Urinary bladder (tissue), 3 donors: ENCODE measurements at regions not wholly inside any gene's neighbourhood (a gene's known extent, or its start where the extent isn't known, plus 50 kb on each side); places are given as distances from the start of the nearest gene placed in this dataset.

Experiments used
- DNase-seq: peaks from one replicate; pipeline ENCODE4 v3.0.0-alpha.2; 2015; ENCODE audit errors: extremely low spot score
- H3K27ac ChIP-seq: one replicate; pipeline ENCODE4 v1.5.1; 2013; ENCODE audit warnings: low read depth, mild to moderate bottlenecking, moderate library complexity
- H3K36me3 ChIP-seq: one replicate; pipeline ENCODE4 v1.6.1; 2013; ENCODE audit warnings: mild to moderate bottlenecking, moderate library complexity; ENCODE audit not compliant: insufficient read depth
- H3K4me1 ChIP-seq: one replicate; pipeline ENCODE4 v1.6.1; 2013; ENCODE audit warnings: mild to moderate bottlenecking, moderate library complexity; ENCODE audit not compliant: insufficient read depth
- H3K4me3 ChIP-seq: one replicate; pipeline ENCODE4 v1.5.1; 2013; ENCODE audit warnings: low read depth, low read length
- WGBS: extraction: QIAGEN DNeasy Blood & Tissue Kit; methylation state at CpG from one replicate; pipeline ENCODE4 v1.1.7; 2013; 5-methylcytosine and 5-hydroxymethylcytosine counted together
- donor health status: healthy with polysubstance abuse.
- donor health status: healthy.

DNA sequence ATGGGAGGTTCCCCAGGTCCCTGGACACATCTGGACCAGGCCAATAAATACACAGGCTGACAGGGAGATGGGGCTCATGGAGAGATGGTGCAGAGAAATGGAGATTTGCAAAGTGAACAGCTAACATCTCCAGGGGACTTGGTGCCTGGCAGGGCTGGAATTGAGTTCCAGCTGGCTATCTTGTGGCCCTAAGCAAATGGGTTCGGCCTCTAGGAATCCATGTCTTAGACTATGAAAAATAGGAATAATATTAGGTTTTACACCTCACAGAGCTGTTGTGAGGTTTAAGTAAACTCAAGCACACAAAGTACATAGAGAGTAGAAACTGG is 82.9 kb upstream of the SPATA12 start:
- no peak for DNase-seq
- WGBS = 94% methylated on average over 1 of the region's 1 CpG
- Histone ChIP-seq H3K36me3 (no peaks in the 10 kb centered on the region), H3K27ac (no peak overlapping the region), H3K4me1 (peaks cover 1% of the 10 kb centered on the region), H3K4me3 (no peak overlapping the region)

DNA sequence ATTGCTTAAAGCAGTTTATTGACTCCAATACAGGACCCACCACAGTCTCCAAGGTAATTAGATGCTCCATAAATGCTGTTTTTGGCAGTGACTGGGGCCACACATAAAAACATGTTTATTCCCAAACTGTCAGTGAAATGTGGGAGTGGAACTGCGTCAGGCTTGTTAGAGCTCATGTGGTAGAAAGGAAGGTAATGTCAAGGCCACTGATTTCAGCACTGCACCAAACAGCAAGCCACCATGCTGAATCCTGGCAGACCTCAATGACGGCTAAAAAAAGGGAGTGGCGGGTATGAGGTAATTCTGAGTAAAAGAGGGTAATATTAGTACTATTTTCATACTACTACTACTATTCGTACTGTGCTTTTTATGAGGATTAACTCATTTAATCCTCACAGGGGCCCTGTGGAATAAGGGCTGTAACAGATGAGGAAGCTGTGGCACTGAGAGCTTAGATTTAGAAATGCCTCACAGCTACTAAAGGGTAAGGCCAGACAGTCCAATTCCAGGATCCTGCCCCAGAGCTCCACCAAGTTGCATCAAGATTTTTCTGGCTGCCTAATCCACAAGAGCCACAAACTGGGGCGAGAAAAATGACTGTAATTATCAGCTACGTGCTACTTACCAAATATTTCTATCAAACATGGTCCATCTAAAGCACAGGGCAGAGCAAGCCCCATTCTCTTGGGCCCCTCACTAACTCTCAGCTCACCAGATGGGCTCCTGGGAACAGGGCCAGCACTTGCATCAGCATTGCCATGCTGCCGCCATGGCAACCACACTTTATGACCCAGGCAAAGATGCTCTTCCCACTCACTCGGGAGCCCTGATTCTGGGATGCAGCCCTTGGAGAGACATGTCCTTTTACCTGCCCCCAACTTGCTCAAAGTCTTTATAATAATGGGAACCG is 83.6 kb upstream of the SPATA12 start:
- 52% methylated on average over 9 of the region's 9 CpGs for whole genome bisulfite sequencing
- no peak for DNase-seq
- H3K27ac ChIP-seq = peak overlapping the region; percentile 43
- no peaks in the 10 kb centered on the region for H3K36me3 ChIP-seq
- peaks cover 1% of the 10 kb centered on the region for H3K4me1 ChIP-seq
- no peak overlapping the region for H3K4me3 ChIP-seq

DNA sequence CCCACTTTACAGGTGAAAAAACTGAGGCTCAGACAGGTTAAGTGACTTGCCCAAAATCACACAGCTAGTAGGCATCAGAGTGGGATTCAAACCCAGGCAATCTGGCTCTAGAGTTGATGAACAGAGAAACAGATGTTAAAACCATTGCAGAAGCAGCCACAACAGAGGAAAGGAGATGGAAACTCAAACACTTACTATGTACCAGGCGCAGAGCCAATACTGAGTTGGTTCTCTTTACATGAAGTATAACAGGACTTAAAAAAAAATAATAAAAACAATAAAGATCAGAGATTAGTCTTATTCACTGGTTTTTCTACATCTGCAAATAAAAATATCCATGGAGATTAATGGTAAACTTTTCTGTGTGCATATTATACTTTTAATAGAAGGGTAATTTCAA is 84.9 kb upstream of the SPATA12 start:
- no peak overlapping the region for H3K4me3 ChIP-seq
- WGBS = 81% methylated on average over 1 of the region's 1 CpG
- no peaks in the 10 kb centered on the region for H3K4me1 ChIP-seq
- no peaks in the 10 kb centered on the region for H3K36me3 ChIP-seq
- H3K27ac ChIP-seq = no peak overlapping the region
- no peak for DNase-seq

DNA sequence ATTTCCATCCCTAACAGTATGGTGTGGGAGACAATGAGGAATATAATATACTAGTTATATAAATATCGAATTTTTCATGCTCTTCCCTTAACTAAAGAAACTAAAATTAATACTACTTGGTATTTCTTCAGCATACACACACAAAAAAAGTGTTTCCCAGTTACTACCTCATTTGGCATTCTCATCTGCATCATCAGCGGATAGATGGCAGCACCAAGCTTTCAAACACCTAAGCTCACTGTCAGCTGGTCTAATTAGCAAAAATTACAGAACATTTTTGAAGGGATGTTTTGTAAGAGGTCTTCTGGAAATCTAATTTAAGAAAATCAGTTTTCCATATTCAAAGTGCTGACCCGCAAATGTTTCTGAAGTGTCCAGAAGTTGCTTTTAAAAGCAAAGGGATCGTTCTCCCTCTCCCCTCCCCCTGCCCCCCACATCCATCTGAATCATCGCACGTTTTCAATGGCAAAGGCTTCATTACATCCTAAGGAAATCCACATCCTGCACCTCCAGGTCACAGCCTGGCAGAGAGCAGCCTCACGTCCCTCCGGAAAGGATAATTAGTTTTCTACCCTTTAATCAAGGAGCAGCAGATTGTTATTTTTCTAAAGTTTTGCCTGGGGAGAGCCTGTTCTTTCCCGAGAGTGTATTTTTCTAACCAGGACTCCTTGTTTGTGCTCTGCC is 86.1 kb upstream of the SPATA12 start:
- no peaks in the 10 kb centered on the region for H3K36me3 ChIP-seq
- no peak overlapping the region for H3K27ac ChIP-seq
- no peak for DNase-seq
- 81% methylated on average over 9 of the region's 9 CpGs for WGBS
- H3K4me3 ChIP-seq = no peak overlapping the region
- H3K4me1 ChIP-seq = no peaks in the 10 kb centered on the region

DNA sequence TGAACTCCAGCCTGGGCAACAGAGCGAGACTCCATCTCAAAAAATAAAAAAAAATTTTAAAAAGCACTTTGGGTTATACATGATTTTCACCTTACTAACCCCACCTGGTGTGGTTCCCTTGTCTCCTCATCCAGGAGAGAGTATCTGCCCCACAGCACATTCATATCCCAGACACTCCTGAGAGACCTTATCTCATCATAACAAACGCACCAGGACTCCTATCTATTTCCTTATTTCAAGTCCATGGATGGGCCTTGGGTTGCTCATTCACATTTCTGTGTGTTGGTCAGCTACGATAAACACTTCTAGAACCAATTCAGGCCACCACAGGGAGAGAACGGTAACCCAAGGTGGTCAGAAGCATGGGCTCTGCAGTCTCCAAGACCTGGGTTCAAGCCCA is 88.6 kb upstream of the SPATA12 start:
- Histone ChIP-seq H3K27ac (no peak overlapping the region), H3K4me1 (no peaks in the 10 kb centered on the region), H3K36me3 (no peaks in the 10 kb centered on the region), H3K4me3 (no peak overlapping the region)
- no peak for DNase-seq
- 95% methylated on average over 4 of the region's 4 CpGs for WGBS

DNA sequence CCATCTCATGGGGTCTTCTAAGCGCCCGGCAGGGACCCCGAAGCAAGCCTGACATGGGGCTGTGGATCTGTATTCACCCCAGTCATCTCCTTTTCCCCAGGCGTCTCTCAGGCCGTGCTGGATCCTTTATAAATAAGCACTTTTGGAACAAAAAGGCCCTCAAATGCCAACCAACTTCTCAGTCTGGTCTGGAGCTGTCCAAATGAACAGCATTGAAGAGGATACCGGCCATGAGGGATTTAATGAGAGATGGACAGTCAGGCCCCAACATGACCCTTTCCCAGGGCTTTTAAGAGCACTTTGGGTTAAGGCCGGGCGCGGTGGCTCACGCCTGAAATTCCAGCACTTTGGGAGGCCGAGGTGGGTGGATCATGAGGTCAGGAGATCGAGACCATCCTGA is 89.2 kb upstream of the SPATA12 start:
- 94% methylated on average over 12 of the region's 12 CpGs for WGBS
- Histone ChIP-seq H3K4me1 (no peaks in the 10 kb centered on the region), H3K36me3 (no peaks in the 10 kb centered on the region), H3K27ac (no peak overlapping the region), H3K4me3 (no peak overlapping the region)
- DNase-seq = no peak

DNA sequence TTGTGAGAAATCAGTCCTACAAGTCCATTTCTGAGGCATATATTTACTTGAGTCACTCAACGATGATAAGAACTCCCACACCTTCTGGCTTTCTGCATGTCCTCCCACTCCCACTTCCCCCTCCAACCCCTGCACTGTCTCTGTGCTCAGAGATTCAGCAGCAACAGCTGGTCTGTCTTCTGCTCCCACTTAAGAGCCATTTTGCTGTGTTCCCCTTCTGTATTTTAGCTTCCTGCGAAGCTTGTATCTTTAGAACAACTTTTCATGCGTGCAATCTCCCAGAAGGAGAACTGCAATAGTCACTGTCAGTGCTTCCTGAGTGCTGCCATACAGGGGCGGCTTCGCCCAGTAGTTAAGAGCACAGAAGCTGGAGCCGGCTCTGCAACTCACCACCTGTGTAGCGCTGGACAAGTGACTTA is 90.0 kb upstream of the SPATA12 start:
- no peaks in the 10 kb centered on the region for H3K36me3 ChIP-seq
- H3K27ac ChIP-seq = no peak overlapping the region
- H3K4me1 ChIP-seq = no peaks in the 10 kb centered on the region
- no peak overlapping the region for H3K4me3 ChIP-seq
- DNase-seq = no peak
- whole genome bisulfite sequencing = 43% methylated on average over 7 of the region's 7 CpGs

DNA sequence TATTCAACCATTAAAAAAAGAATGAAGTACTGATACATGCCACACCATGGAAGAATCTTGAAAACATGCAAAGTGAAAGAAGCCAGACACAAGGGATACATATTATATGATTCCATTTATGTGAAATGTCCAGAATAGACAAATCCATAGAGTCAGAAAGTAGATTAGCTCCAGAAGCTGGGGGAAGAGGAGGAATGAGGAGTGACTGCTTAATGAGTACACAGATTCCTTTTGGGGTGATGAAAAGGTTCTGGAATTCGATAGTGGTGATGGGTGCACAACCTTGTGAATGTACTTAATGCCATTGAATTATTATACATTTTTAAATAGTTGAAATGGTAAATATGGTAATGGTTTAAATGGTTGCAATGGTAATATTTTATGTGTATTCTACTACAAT is 90.6 kb upstream of the SPATA12 start:
- no peak for DNase-seq
- Histone ChIP-seq H3K27ac (no peak overlapping the region), H3K4me1 (no peaks in the 10 kb centered on the region), H3K4me3 (no peak overlapping the region), H3K36me3 (no peaks in the 10 kb centered on the region)
- 69% methylated on average over 1 of the region's 1 CpG for WGBS

DNA sequence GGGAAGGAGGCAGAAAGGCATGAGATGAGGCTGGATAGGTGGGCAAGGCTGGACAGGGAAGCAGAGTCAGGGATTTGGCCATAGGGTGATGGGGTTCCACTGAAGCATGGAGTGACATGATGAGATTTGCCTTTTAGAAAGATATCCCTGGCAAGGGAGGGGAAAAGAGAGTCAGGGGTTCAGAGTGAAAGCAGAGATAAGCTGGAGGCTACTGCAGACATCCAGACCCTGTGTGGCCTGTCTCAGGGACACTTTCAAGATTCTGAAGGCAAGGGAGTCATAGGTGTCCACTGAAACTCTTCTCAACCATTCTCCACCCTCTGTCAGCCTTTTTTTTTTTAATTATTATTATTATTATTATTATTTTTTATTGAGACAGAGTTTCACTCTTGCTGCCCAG is 94.0 kb upstream of the SPATA12 start:
- Histone ChIP-seq H3K27ac (no peak overlapping the region), H3K4me1 (no peaks in the 10 kb centered on the region), H3K4me3 (no peak overlapping the region), H3K36me3 (no peaks in the 10 kb centered on the region)
- no peak for DNase-seq

DNA sequence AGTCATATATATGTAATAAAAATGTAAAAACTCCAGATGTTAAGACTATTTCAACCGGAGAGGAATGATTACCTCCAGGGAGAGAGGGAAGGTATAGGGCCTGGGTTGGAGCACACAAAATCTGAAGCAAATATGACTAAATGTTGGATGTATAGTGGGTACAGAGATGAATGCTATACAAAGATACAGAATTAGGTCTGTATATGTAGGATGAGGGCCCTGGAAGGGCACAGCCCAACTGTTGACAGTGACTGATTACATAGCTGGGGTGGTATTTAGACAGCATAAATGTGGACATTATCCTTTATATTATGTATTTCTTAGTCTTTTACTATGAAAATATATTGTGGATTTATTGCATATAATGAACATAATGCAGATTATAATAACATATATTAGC is 94.4 kb upstream of the SPATA12 start:
- Histone ChIP-seq H3K4me1 (no peaks in the 10 kb centered on the region), H3K36me3 (no peaks in the 10 kb centered on the region), H3K27ac (no peak overlapping the region), H3K4me3 (no peak overlapping the region)
- DNase-seq = no peak
- 94% methylated on average over 1 of the region's 1 CpG for WGBS

DNA sequence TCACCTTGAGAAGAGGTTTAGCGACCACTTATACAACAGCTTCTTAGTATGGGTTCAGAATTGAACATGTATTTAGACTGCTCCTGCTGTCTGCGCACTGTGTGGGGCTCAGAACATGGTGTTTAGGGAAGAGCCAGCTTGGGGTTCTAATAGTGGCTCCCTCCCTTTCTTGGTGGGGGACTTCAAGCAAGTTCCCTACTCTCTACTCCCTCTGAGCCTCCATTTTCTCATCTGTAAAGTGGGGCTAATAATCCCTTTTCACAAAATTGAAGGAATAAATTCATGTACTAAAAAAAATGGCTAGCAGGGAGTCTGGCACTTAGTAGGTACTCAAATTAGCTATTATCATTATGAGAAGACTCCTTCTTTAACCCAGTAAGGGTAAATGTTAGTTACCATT is 97.5 kb upstream of the SPATA12 start:
- WGBS = 94% methylated on average over 2 of the region's 2 CpGs
- DNase-seq = no peak
- H3K4me1 ChIP-seq = no peaks in the 10 kb centered on the region
- H3K27ac ChIP-seq = no peak overlapping the region
- H3K4me3 ChIP-seq = no peak overlapping the region
- H3K36me3 ChIP-seq = peaks cover 1% of the 10 kb centered on the region

DNA sequence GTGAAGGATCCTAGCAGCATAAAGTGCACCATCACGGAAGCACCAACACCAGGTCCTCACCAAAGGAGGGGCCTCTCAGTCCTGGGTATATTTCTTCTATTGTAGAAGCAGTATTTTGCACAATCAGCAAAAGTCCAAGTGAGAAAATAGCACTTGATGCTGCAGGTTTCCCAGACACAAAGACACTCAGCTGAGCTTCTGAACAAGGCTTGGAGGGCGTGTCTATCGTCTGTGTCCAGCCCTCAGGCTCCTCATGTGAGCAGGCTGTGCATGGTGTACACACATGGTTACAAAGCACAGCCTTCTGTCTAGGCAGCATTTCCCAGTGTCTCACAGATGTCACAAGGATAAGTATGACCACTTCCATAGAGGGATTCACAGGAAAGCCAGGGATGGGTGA is 98.3 kb upstream of the SPATA12 start:
- WGBS = 81% methylated on average over 3 of the region's 3 CpGs
- Histone ChIP-seq H3K36me3 (peaks cover 1% of the 10 kb centered on the region), H3K4me1 (no peaks in the 10 kb centered on the region), H3K27ac (no peak overlapping the region), H3K4me3 (no peak overlapping the region)
- DNase-seq = no peak

DNA sequence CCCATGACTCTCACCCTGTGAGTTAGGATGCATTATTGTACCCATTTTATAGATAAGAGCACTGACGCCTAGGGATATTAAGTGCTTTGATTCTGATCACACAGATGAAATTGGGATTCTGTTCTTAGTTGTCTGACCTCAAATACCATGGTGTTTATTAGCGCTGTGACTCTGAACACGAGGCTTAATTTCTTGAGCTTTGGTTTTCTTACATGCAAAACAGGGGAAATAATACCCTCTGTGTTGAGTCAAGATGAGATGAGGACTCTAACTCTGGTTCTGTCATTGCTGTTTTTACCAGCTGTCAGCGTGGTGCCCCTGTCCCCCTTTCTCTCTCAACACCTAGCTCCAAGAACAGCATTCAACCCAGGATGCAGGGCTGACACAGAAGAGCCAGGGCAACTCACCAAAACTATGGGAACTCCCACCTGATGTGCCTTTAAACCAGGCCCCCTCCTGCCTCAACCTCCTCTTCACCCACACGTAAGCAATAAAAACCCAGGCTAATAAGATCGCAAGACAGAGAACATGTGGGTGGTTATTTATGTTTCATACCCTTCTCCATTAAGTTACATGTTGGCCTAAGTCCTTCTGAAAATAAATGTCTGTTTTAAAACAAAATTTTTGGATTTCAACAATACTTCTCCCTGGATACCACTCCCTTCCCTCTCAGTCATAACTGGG is 100.1 kb upstream of the SPATA12 start:
- peaks cover 1% of the 10 kb centered on the region for H3K36me3 ChIP-seq
- 82% methylated on average over 6 of the region's 6 CpGs for WGBS
- DNase-seq = no peak
- no peak overlapping the region for H3K27ac ChIP-seq
- H3K4me3 ChIP-seq = no peak overlapping the region
- no peaks in the 10 kb centered on the region for H3K4me1 ChIP-seq

DNA sequence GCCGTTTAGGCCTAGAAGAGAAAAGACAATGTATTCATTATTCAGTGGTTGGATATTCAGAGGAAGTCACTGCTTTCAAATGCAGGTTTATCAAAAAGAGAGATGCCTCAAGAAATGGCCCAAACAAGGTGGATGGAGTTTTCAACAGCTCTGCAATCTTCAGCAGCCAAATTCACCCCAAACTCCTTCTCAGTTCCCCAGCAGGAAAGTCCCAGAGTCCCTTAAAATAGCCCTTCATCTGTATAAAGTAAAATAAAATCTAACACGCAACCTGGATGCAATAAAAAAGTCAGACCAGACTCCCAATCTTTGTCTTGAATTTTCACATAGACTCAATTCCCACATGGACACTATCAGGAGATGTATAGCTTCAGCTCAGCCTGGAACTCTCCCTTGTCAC is 101.6 kb upstream of the SPATA12 start:
- no peaks in the 10 kb centered on the region for H3K4me1 ChIP-seq
- H3K36me3 ChIP-seq = peaks cover 1% of the 10 kb centered on the region
- no peak overlapping the region for H3K4me3 ChIP-seq
- no peak for DNase-seq
- 94% methylated on average over 2 of the region's 2 CpGs for WGBS
- H3K27ac ChIP-seq = no peak overlapping the region
